ENCODE measurements at regions not wholly inside any gene's neighbourhood (a gene's known extent, or its start where the extent isn't known, plus 50 kb on each side); places are given as distances from the start of the nearest gene placed in this dataset.

DNA sequence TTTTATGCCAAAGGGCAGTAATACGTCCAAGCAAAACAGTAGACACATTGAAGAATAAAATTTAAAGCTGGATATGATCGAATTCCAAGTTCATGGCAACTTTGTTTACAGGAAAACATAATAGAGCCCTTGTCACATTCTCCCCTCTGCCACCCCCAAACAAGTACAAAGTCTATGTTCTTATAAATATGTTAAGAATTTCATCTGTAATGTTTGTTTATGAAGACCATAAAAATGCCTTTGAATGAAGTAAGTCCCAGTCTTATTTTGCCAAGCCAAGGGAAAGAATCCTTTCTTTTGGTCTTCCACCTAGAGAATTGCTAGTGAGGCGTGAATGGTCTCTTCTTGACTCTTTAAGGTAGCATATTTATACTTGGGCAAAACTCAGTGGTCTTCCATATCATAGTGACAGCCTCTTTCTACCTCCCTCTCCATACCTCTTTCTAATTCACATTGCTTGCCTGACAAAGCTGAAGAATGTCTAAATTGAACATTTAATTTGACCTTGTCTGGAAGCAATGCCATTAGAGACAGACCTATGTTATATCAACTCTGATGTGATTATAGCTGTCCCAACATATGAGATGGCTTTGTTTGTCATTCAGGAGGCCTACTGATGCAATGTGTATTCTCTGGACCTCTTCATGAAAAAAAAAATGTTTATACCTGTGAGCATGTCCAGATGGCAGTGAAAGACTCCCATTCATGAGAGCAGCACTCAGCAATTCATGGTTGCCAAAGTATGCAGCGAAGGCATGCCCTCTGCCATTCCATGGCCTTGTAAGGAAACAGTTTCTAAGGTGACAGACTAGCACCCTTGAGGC, 70.6 kb upstream of the CCN2 start (continued):
- TF ChIP-seq SP4 (CRISPR knock-in tag; IDR thresholded peaks at IDR 0.05) (no peak), FOXP1 (IDR thresholded peaks at IDR 0.05) (peak; percentile 47; the same call in 1 of the 2 replicates), FOXP1 (CRISPR knock-in tag; IDR thresholded peaks at IDR 0.05) (peak; percentile 86), FOSL2 (CRISPR knock-in tag; IDR thresholded peaks at IDR 0.05) (peak; percentile 56), CAMTA2 (CRISPR knock-in tag; IDR thresholded peaks at IDR 0.05; ENCODE audit: borderline replicate concordance) (no peak), ZNF557 (CRISPR knock-in tag; IDR thresholded peaks at IDR 0.05) (no peak), ZNF570 (CRISPR knock-in tag; IDR thresholded peaks at IDR 0.05; ENCODE audit: borderline replicate concordance) (no peak), ZFP82 (CRISPR knock-in tag; IDR thresholded peaks at IDR 0.05; ENCODE audit: borderline replicate concordance) (no peak), ZNF749 (CRISPR knock-in tag; IDR thresholded peaks at IDR 0.05; ENCODE audit: borderline replicate concordance) (no peak), ZNF609 (CRISPR knock-in tag; IDR thresholded peaks at IDR 0.05; ENCODE audit: borderline replicate concordance) (0 out of 2 replicates have a peak, but pooled peaks have one; percentile 21), CBX2 (IDR thresholded peaks at IDR 0.05; ENCODE audit: low read depth, low read length) (no peak), CBX2 (CRISPR knock-in tag; IDR thresholded peaks at IDR 0.05; ENCODE audit: low read depth) (no peak), NONO (IDR thresholded peaks at IDR 0.05) (no peak), NONO (CRISPR knock-in tag; conservative IDR thresholded peaks at IDR 0.05) (no peak)
- TF ChIP-seq, protein P1, sequence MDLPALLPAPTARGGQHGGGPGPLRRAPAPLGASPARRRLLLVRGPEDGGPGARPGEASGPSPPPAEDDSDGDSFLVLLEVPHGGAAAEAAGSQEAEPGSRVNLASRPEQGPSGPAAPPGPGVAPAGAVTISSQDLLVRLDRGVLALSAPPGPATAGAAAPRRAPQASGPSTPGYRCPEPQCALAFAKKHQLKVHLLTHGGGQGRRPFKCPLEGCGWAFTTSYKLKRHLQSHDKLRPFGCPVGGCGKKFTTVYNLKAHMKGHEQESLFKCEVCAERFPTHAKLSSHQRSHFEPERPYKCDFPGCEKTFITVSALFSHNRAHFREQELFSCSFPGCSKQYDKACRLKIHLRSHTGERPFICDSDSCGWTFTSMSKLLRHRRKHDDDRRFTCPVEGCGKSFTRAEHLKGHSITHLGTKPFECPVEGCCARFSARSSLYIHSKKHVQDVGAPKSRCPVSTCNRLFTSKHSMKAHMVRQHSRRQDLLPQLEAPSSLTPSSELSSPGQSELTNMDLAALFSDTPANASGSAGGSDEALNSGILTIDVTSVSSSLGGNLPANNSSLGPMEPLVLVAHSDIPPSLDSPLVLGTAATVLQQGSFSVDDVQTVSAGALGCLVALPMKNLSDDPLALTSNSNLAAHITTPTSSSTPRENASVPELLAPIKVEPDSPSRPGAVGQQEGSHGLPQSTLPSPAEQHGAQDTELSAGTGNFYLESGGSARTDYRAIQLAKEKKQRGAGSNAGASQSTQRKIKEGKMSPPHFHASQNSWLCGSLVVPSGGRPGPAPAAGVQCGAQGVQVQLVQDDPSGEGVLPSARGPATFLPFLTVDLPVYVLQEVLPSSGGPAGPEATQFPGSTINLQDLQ (CRISPR knock-in tag; IDR thresholded peaks at IDR 0.05), result no peak
- TF ChIP-seq, protein P2, sequence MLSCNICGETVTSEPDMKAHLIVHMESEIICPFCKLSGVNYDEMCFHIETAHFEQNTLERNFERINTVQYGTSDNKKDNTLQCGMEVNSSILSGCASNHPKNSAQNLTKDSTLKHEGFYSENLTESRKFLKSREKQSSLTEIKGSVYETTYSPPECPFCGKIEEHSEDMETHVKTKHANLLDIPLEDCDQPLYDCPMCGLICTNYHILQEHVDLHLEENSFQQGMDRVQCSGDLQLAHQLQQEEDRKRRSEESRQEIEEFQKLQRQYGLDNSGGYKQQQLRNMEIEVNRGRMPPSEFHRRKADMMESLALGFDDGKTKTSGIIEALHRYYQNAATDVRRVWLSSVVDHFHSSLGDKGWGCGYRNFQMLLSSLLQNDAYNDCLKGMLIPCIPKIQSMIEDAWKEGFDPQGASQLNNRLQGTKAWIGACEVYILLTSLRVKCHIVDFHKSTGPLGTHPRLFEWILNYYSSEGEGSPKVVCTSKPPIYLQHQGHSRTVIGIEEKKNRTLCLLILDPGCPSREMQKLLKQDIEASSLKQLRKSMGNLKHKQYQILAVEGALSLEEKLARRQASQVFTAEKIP (CRISPR knock-in tag; IDR thresholded peaks at IDR 0.05; ENCODE audit: borderline replicate concordance), result no peak
- TF ChIP-seq, protein P3, sequence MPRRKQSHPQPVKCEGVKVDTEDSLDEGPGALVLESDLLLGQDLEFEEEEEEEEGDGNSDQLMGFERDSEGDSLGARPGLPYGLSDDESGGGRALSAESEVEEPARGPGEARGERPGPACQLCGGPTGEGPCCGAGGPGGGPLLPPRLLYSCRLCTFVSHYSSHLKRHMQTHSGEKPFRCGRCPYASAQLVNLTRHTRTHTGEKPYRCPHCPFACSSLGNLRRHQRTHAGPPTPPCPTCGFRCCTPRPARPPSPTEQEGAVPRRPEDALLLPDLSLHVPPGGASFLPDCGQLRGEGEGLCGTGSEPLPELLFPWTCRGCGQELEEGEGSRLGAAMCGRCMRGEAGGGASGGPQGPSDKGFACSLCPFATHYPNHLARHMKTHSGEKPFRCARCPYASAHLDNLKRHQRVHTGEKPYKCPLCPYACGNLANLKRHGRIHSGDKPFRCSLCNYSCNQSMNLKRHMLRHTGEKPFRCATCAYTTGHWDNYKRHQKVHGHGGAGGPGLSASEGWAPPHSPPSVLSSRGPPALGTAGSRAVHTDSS (CRISPR knock-in tag; conservative IDR thresholded peaks at IDR 0.05), result no peak
- TF ChIP-seq, protein P4, sequence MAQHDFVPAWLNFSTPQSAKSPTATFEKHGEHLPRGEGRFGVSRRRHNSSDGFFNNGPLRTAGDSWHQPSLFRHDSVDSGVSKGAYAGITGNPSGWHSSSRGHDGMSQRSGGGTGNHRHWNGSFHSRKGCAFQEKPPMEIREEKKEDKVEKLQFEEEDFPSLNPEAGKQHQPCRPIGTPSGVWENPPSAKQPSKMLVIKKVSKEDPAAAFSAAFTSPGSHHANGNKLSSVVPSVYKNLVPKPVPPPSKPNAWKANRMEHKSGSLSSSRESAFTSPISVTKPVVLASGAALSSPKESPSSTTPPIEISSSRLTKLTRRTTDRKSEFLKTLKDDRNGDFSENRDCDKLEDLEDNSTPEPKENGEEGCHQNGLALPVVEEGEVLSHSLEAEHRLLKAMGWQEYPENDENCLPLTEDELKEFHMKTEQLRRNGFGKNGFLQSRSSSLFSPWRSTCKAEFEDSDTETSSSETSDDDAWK (CRISPR knock-in tag; IDR thresholded peaks at IDR 0.05), result no peak

Data from HepG2 (cell line).